A549 (cell line): ENCODE measurements at regions not wholly inside any gene's neighbourhood (a gene's known extent, or its start where the extent isn't known, plus 50 kb on each side); places are given as distances from the start of the nearest gene placed in this dataset.
A peak's percentile ranks its signal among the peaks of the same experiment; 100 is the strongest.

Experiments used
- ATAC-seq, 2 experiments: fragments of 200-7000 bp in 1 of 2; fragments of >200 bp in 1 of 2; cut with Nextera tagmentation in 1 of 2; cut with Tn5 transposase in 1 of 2; 3 replicates each; pipeline versions ENCODE4 v1.8.0 to v1.9.1; 2018 to 2020; ENCODE audit warnings: mild to moderate bottlenecking in 1 of 2, moderate library complexity in 1 of 2
- CTCF ChIA-PET: fragments of 300-600 bp; sonication (Branson Sonifier 250); formaldehyde crosslinking; extraction: SDS; loops from one replicate; lab custom pipeline; 2021; ENCODE audit warnings: antibody characterized with exemption, inconsistent platforms; lab: Yijun Ruan, JAX
- POLR2A ChIA-PET: fragments of 350-600 bp; formaldehyde crosslinking; extraction: SDS; loops from one replicate; lab custom pipeline; 2021; ENCODE audit warnings: antibody characterized with exemption, inconsistent platforms; lab: Yijun Ruan, JAX
- DNase-seq, 2 experiments: peaks; one replicate each; pipeline versions ENCODE4 v3.0.0 to v3.0.0-alpha.2; 2011 to 2016; ENCODE audit warnings: low read depth in 1 of 2, low spot score in 1 of 2
- FAIRE-seq: peaks from 2 replicates; lab custom pipeline; 2011; peaks lifted over from hg19 to GRCh38; lab: Jason Lieb, UNC
- H3K27ac ChIP-seq, 2 experiments: fragments of >200 bp; sonication (Bioruptor Twin); formaldehyde crosslinking; 3 replicates each; pipeline ENCODE4 v1.5.1; 2016 to 2017
- H3K4me1 ChIP-seq: fragments of >200 bp; sonication (Bioruptor Twin); formaldehyde crosslinking; 3 replicates; pipeline ENCODE4 v1.6.1; 2016
- H3K4me2 ChIP-seq: fragments of >200 bp; sonication (Bioruptor Twin); formaldehyde crosslinking; 3 replicates; pipeline ENCODE4 v1.6.1; 2016
- H3K4me3 ChIP-seq: fragments of >200 bp; sonication (Bioruptor Twin); formaldehyde crosslinking; 3 replicates; pipeline ENCODE4 v1.5.1; 2016
- H3K9me3 ChIP-seq: fragments of >200 bp; sonication (Bioruptor Twin); formaldehyde crosslinking; 3 replicates; pipeline ENCODE4 v1.6.1; 2016
- CBX8 ChIP-seq: fragments of 200-600 bp; sonication (generic); IDR thresholded peaks from 2 replicates; pipeline ENCODE4 v1.6.1; 2016
- CEBPB ChIP-seq, 2 experiments: fragments of >200 bp in 1 of 2; sonication (Bioruptor Twin) in 1 of 2; formaldehyde crosslinking in 1 of 2; IDR thresholded peaks; 2 replicates each; pipeline ENCODE4 v1.6.1; 2012 to 2016
- CHD2 ChIP-seq: fragments of 150-350 bp; IDR thresholded peaks from 2 replicates; pipeline ENCODE4 v1.6.1; 2014; ENCODE audit warnings: low read length; ENCODE audit not compliant: partially characterized antibody
- CTCF ChIP-seq: fragments of >200 bp; sonication (Bioruptor Twin); formaldehyde crosslinking; IDR thresholded peaks from 3 replicates; pipeline ENCODE4 v1.5.1; 2016
- EP300 ChIP-seq, 2 experiments: fragments of >200 bp; sonication (Bioruptor Twin); formaldehyde crosslinking; IDR thresholded peaks; 2 replicates in 1 of 2; 3 replicates in 1 of 2; pipeline ENCODE4 v1.6.1; 2016 to 2017
- ESRRA ChIP-seq: fragments of 150-350 bp; IDR thresholded peaks from 2 replicates; pipeline ENCODE4 v1.6.1; 2014; ENCODE audit warnings: mild to moderate bottlenecking, low read length, borderline replicate concordance
- FOXS1 ChIP-seq: fragments of 250-450 bp; sonication (Bioruptor Pico); IDR thresholded peaks from 2 replicates; pipeline ENCODE4 v1.5.0; 2020; ENCODE audit warnings: mild to moderate bottlenecking, moderate library complexity
- HDAC2 ChIP-seq: fragments of 200-600 bp; sonication (generic); IDR thresholded peaks from 2 replicates; pipeline ENCODE4 v1.6.1; 2016
- HOXB13 ChIP-seq: fragments of 250-450 bp; sonication (Bioruptor Pico); IDR thresholded peaks from 2 replicates; pipeline ENCODE4 v1.5.0; 2020; ENCODE audit warnings: low read depth, mild to moderate bottlenecking, moderate library complexity
- HOXB5 ChIP-seq: fragments of 250-450 bp; sonication (Bioruptor Pico); IDR thresholded peaks from 2 replicates; pipeline ENCODE4 v1.5.0; 2020; ENCODE audit warnings: mild to moderate bottlenecking, moderate library complexity
- JUN ChIP-seq, 2 experiments: fragments of >200 bp; sonication (Bioruptor Twin); formaldehyde crosslinking; IDR thresholded peaks; 2 replicates in 1 of 2; 3 replicates in 1 of 2; pipeline ENCODE4 v1.6.1; 2016 to 2017
- KDM1A ChIP-seq: fragments of 200-600 bp; sonication (generic); IDR thresholded peaks from 2 replicates; pipeline ENCODE4 v1.6.1; 2016; ENCODE audit warnings: low read depth, mild to moderate bottlenecking
- KDM5A ChIP-seq: fragments of 200-600 bp; sonication (generic); IDR thresholded peaks from 2 replicates; pipeline ENCODE4 v1.6.1; 2016; ENCODE audit warnings: antibody characterized with exemption, mild to moderate bottlenecking
- MAFK ChIP-seq: fragments of 450-650 bp; IDR thresholded peaks from 2 replicates; pipeline ENCODE4 v1.6.1; 2014; ENCODE audit not compliant: partially characterized antibody
- MAX ChIP-seq: IDR thresholded peaks from 2 replicates; pipeline ENCODE4 v1.6.1; 2012
- MAZ ChIP-seq: fragments of 150-350 bp; IDR thresholded peaks from 2 replicates; pipeline ENCODE4 v1.6.1; 2014; ENCODE audit warnings: antibody characterized with exemption, low read depth, low read length, borderline replicate concordance
- MYC ChIP-seq: IDR thresholded peaks from 2 replicates; pipeline ENCODE4 v1.6.1; 2012; ENCODE audit warnings: mild to moderate bottlenecking, inconsistent platforms, low read length, improper control_type of control experiment, borderline replicate concordance
- NPAS2 ChIP-seq: fragments of 250-450 bp; sonication (Bioruptor Pico); IDR thresholded peaks from 2 replicates; pipeline ENCODE4 v1.8.0; 2022; ENCODE audit warnings: mild to moderate bottlenecking, moderate library complexity, borderline replicate concordance
- PBX3 ChIP-seq: IDR thresholded peaks from 2 replicates; pipeline ENCODE4 v1.6.1; 2012
- POLR2A ChIP-seq: IDR thresholded peaks from 2 replicates; pipeline ENCODE4 v1.6.1; 2012; ENCODE audit warnings: mild to moderate bottlenecking, low read length
- SMC3 ChIP-seq: fragments of >200 bp; sonication (Bioruptor Twin); formaldehyde crosslinking; IDR thresholded peaks from 3 replicates; pipeline ENCODE4 v1.6.1; 2018; ENCODE audit warnings: inconsistent platforms
- TP53 ChIP-seq: fragments of 250-450 bp; sonication (Bioruptor Pico); IDR thresholded peaks from 2 replicates; pipeline ENCODE4 v1.5.0; 2021; ENCODE audit warnings: mild to moderate bottlenecking, moderate library complexity
- ZFP36 ChIP-seq: fragments of 450-650 bp; IDR thresholded peaks from 2 replicates; pipeline ENCODE4 v1.6.1; 2014; ENCODE audit warnings: borderline replicate concordance; ENCODE audit not compliant: partially characterized antibody
- ZSCAN20 ChIP-seq: fragments of 250-450 bp; sonication (Bioruptor Pico); IDR thresholded peaks from 2 replicates; pipeline ENCODE4 v1.8.0; 2022; ENCODE audit warnings: mild to moderate bottlenecking, moderate library complexity
- WGBS: methylation state at CpG from one replicate; pipeline ENCODE4 v1.1.6; 2017; ENCODE audit errors: missing lambda C conversion rate; 5-methylcytosine and 5-hydroxymethylcytosine counted together
- TF ChIP-seq, protein P1 (sequence below): fragments of 150-350 bp; IDR thresholded peaks from 2 replicates; pipeline ENCODE4 v1.6.1; 2014; ENCODE audit warnings: low read depth, mild to moderate bottlenecking, low read length
- TF ChIP-seq, protein P2 (sequence below): fragments of >200 bp; sonication (Bioruptor Twin); formaldehyde crosslinking; IDR thresholded peaks from 2 replicates; pipeline ENCODE4 v1.6.1; 2016

- peak overlapping the region in 1 of 2 experiments; percentile 52; a peak in 3 of 6 replicates for H3K27ac ChIP-seq
- peak; percentile 80 to 88 for ATAC-seq
These were observed 268.3 kb downstream of the ABCC12 start for GRCh38 chr16:47887496-47887895.

DNA sequence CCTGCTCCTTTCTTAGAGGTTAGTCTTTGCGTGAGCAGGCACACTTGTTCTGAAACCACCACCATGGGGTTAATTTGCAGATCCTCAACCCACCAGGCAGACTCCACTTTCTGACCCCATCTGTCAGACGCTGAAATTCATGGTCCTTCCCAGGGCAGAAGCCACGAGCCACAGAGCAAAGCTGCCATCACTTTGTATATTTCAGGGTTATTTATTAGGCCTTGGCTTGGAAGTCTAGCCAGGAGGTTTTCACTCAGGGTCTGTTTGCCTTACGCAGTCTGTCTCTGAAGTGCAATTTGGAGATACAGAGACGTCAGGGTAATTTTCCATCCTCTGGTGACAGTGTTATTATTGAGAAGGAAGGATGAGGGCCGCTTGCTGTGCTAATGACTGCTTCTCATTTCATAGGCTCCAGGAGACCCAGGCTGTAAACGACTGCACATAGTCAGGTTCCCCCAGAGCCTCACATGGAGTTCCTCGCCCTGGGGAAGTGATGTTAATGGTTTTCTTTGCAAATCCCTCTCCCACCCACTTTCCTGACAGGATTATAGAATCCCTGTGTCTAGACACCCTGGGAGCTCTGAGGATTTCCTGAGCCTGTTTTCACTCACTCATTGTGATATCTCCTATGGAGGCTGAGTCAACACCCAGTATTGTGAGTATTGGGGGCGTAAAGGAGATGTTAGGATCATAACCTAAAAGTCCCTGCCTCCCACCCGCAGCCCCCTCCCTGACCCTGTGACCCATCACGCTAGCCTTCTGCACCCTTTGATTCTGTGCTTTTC is 269.0 kb downstream of the ABCC12 start:
- Histone ChIP-seq H3K9me3 (no peaks in the 10 kb centered on the region), H3K4me2 (peak overlapping the region; percentile 44), H3K4me1 (peaks cover 18% of the 10 kb centered on the region), H3K4me3 (no peak overlapping the region), H3K27ac (peak overlapping the region in 1 of 2 experiments; percentile 52; a peak in 3 of 6 replicates)
- POLR2A ChIA-PET: interaction anchor here (1.0 kb wide), 1 partner anchor 426 kb away, joined by 3 read pairs; the partner anchor contains the start of genes ITFG1 and PHKB
- WGBS: 82% methylated on average over 11 of the region's 11 CpGs
- CTCF ChIA-PET: no interaction called here
- no peak for TF ChIP-seq EP300 (IDR thresholded peaks at IDR 0.05)
- TF ChIP-seq ZFP36: no peak
- TF ChIP-seq ESRRA: no peak
- no peak for TF ChIP-seq FOXS1 (CRISPR knock-in tag)
- no peak for TF ChIP-seq KDM1A
- TF ChIP-seq, protein P1, sequence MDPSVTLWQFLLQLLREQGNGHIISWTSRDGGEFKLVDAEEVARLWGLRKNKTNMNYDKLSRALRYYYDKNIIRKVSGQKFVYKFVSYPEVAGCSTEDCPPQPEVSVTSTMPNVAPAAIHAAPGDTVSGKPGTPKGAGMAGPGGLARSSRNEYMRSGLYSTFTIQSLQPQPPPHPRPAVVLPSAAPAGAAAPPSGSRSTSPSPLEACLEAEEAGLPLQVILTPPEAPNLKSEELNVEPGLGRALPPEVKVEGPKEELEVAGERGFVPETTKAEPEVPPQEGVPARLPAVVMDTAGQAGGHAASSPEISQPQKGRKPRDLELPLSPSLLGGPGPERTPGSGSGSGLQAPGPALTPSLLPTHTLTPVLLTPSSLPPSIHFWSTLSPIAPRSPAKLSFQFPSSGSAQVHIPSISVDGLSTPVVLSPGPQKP: no peak
- TF ChIP-seq MAFK: no peak
- TF ChIP-seq CEBPB (IDR thresholded peaks at IDR 0.05): no peak
- no peak for TF ChIP-seq HDAC2
- TF ChIP-seq MYC: no peak
- no peak for TF ChIP-seq HOXB13
- no peak for TF ChIP-seq CTCF
- no peak for TF ChIP-seq CBX8
- DNase-seq (no peak), ATAC-seq (peak in 1 of 2 experiments; percentile 17; a peak in 2 of 6 replicates), FAIRE-seq (no peak)

More at GRCh38 chr16:47887496-47887895, 268.3 kb downstream of the ABCC12 start:
- Histone ChIP-seq H3K9me3 (no peaks in the 10 kb centered on the region), H3K4me2 (peak overlapping the region; percentile 44), H3K4me3 (no peak overlapping the region), H3K4me1 (peaks cover 18% of the 10 kb centered on the region)
- peak; percentile 15 to 27 for DNase-seq
- CTCF ChIA-PET: no interaction called here
- TF ChIP-seq, protein P2, sequence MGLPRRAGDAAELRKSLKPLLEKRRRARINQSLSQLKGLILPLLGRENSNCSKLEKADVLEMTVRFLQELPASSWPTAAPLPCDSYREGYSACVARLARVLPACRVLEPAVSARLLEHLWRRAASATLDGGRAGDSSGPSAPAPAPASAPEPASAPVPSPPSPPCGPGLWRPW: no peak
- TF ChIP-seq HOXB5: peak; percentile 33; the same call in 1 of the 2 replicates
- WGBS: 31% methylated on average over 5 of the region's 5 CpGs
- FAIRE-seq: no peak
- POLR2A ChIA-PET: interaction anchor here (1.0 kb wide), 1 partner anchor 427 kb away, joined by 3 read pairs; the partner anchor contains the start of genes ITFG1 and PHKB

DNA sequence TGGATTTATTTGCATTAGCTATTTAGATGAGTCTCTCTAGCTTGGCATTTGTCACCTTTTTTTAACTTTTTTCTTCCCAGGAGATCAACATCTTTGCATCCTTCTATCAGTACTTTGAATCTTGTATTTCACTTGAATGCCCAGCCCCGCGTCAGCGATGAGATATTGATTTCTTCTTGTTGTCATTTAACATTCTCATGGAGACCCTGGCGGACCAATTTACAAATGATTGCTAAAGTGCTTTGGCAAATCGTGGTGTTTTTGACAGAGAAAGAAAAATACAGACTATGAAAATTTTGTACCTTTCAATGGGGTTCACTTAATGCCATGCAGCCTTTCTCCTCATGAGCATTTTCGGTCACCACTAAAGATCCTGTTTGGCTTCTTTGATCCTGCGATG is 269.7 kb downstream of the ABCC12 start:
- H3K9me3 ChIP-seq: no peaks in the 10 kb centered on the region
- no peak for ATAC-seq
- DNase-seq: no peak
- H3K4me1 ChIP-seq: peaks cover 18% of the 10 kb centered on the region
- POLR2A ChIA-PET: no interaction called here
- H3K4me3 ChIP-seq: no peak overlapping the region
- no peak overlapping the region for H3K4me2 ChIP-seq
- CTCF ChIA-PET: no interaction called here
- WGBS: 89% methylated on average over 7 of the region's 7 CpGs
- no peak for FAIRE-seq
- no peak overlapping the region for H3K27ac ChIP-seq
- TF ChIP-seq POLR2A (no peak), HOXB13 (no peak), JUN (IDR thresholded peaks at IDR 0.05) (no peak), ZSCAN20 (CRISPR knock-in tag) (no peak), HDAC2 (no peak), MAZ (no peak), TP53 (CRISPR knock-in tag) (no peak), CHD2 (no peak), NPAS2 (CRISPR knock-in tag) (no peak), MAX (no peak), CTCF (no peak), SMC3 (no peak), KDM5A (no peak), PBX3 (no peak), EP300 (IDR thresholded peaks at IDR 0.05) (no peak)
- TF ChIP-seq, protein P1: no peak
